Germinal center (tissue), 1 donor: ENCODE measurements at regions not wholly inside any gene's neighbourhood (a gene's known extent, or its start where the extent isn't known, plus 50 kb on each side); places are given as distances from the start of the nearest gene placed in this dataset.

Experiments used
- DNase-seq: peaks from one replicate; pipeline ENCODE4 v3.0.0; 2012; ENCODE audit warnings: mixed read lengths, low spot score

- DNase-seq, result no peak
These were observed 565.8 kb upstream of the DPPA4 start for GRCh38 chr3:109903100-109903499.

DNA sequence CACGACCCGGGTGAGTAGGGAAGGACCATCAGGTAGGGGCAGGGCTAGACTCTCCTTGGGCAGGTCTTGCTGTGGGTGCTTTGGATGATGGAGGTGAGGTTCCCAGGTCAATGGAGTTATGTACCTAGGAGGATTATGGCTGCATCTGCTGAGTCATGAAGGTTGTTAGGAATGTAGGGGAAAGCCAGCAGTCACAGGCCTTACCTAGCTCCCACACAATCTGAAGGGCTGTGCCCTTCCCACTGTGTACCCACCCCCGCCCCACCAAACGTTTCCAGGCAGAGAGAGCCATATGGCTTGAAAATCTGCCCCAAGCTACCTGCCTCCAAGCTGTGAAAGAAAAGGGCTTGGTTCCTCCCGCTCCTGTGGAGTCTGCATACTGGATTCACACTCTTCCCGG, 573.4 kb upstream of the DPPA4 start:
- no peak for DNase-seq

GRCh38 chr3:109918740-109919139, 581.4 kb upstream of the DPPA4 start:
- DNase-seq, result no peak

- DNase-seq, result no peak
These were observed 583.4 kb upstream of the DPPA4 start for GRCh38 chr3:109920749-109921148.

DNA sequence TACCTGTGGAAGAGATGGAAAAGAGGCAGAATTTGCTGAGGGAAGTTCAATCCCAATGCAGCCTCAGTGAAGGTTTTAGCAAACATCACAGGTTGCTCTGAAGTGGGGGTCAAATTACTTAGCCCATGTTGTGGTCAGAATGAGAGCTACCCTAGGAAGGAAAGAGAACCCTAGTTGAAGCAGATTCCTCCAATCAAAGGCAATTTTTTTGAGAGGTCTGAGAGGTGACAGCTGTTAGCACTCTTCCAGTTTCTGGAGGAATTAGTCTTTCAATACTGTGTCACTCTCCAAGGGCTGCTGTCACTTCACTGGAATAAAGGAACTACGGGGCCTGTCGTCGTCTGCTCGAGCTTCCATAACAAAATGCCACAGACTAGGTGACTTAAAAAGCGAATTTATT, 584.2 kb upstream of the DPPA4 start:
- no peak for DNase-seq

- no peak for DNase-seq
These were observed 585.5 kb upstream of the DPPA4 start for GRCh38 chr3:109922856-109923255.

DNA sequence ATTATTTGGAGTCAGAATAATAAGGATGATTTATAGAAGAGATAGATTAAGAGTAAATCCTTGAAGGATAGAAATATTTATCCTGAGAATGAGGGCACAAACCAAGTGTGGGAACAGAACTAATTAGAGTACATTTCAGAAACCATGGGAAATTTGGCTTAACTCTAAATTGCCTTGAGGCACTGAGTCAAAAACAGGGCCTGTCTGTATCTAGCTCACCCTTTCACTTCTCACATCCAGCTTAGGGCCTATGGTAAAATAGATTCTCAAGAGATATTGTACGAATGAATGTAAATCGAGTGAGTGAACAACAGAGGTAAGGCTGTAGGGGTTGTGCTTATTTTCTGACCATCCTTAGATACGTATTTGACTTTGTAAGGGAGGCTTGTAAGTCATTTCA, 586.1 kb upstream of the DPPA4 start:
- DNase-seq, result no peak

DNA sequence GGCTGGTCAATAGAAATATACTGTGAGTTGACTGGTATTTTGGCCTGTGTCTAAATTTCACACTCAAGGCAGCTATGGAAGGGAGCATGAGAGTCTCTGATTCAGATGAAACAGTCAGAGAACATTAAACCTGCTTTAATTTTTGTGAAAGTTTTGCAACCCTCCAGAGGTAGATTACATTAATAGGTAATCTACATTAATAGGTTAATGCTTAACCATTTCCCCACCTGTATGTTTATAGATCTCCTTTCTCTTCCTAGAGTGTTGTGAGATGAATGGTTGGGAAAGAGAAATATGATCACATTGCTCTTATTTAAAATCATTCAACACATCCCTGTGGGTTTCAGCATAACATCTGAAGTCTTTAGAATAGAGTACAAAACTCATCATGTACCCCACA, 586.9 kb upstream of the DPPA4 start:
- DNase-seq, result no peak

DNA sequence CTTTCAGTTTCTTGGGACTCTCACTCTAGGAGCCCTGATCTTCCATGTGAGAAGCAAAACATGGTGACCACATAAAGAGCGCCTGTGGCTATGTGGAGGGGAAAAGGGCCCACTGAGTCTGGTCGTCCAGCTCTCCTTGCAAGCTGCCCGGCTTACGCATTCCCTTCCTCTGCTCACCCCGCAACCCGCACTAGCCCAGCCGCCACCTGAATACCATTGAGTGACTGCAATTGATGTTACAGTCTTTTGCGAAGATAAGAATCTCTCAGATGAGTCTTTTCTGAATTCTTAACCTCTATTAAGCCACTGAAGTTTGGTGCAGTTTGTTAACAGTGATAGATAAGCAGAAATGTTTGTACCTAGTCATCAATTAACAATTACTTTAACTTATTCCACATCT, 589.0 kb upstream of the DPPA4 start:
- DNase-seq, result no peak

- no peak for DNase-seq
These were observed 589.8 kb upstream of the DPPA4 start for GRCh38 chr3:109927161-109927560.

DNA sequence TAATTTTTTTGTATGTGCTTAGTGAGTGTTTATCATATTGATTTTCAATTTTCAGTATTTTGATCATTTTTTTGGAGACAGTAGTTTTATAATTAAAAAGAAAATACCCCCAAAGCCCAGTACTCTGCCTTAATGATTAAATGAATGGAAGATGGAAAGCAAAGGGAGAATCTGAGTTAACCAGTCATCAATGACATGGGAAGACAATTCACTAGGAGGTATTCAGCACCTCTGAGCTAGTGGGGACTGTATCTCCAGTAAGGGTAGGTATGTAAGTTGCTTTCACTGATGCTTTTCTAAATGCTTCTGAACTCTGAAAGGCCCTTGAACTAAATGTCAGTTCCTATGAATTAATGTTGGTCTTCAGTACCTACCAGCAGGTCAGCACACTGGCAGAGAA, 590.4 kb upstream of the DPPA4 start:
- DNase-seq, result no peak

- no peak for DNase-seq
These were observed 593.2 kb upstream of the DPPA4 start for GRCh38 chr3:109930582-109930981.

DNA sequence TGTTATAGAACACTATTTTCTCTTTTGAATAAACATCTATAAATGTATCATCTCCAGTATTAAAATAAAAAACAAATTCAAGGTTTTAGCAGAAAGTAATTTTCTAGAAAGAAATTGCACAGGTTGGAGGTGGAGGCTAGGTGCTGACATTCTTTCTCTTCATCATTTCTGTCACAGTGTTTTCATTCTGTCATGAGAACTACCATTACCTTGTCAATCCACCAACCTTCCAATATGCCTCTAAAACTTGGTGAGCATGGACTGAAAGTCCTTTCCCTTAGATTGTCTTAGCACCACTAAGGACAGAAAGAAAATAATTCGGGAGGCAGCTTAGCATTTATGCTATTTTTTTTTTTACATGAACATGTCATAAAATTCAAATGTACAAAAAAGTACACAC, 596.2 kb upstream of the DPPA4 start:
- no peak for DNase-seq

DNA sequence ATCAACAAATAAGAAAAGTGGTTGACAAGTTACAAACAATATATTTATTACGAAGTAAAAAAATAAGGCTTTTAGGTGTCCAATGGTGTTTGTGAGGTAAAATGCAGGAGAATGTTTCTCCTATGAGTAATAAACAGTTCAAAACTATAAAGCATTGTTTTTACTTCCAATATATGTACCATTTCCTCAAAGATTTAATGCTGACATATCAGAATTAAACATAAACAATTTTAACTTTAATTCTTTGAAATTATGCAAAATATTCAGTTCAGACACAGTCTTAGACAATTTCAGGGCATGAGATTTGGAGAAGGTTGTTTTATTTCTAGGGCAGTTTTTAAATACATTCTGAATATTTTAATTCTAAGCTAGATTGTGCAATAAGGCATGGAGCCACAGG, 602.5 kb upstream of the DPPA4 start:
- DNase-seq, result no peak

DNA sequence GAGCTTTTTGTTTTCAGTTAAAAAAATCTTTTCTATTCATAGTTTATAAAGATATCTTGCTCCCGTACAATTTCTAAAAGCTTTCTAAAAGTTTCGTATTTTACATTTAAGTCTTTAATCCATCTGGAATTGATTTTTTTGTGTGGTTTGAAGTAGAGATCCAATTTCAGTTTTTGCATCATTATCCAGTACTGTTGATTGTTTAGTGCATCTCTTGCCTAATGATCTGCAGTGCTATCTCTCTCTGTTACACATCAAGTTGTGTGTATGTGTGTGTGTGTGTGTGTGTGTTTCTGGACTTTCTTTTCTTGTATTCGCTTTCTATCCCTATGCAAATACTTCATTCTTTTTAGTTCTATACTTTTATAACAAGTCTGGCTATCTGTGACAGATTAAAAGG, 605.8 kb upstream of the DPPA4 start:
- DNase-seq, result no peak

- DNase-seq, result no peak
These were observed 607.5 kb upstream of the DPPA4 start for GRCh38 chr3:109944836-109945235.

DNA sequence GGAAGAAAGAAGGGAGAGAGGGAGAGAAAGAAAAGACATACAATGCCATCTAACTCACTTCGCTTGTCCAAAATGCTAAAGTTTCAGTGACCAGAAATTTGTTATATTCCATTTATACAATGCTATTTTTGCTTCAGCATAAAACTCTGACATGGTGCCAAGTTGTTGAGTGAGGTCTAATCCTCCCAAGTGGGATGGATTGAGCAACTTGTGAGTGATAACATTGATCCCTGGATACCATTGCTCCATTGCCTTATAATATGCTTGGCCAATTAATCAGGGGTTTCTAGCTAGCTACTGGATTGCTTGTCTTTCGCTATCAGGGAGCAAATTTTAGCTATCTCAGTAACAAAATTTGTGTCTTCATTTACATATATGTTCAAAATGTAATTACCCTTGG, 615.6 kb upstream of the DPPA4 start:
- DNase-seq, result no peak

- no peak for DNase-seq
These were observed 626.5 kb upstream of the DPPA4 start for GRCh38 chr3:109963831-109964230.

- DNase-seq, result no peak
These were observed 636.4 kb upstream of the DPPA4 start for GRCh38 chr3:109973733-109974132.

GRCh38 chr3:109977897-109978296, 640.6 kb upstream of the DPPA4 start:
- DNase-seq, result no peak

DNA sequence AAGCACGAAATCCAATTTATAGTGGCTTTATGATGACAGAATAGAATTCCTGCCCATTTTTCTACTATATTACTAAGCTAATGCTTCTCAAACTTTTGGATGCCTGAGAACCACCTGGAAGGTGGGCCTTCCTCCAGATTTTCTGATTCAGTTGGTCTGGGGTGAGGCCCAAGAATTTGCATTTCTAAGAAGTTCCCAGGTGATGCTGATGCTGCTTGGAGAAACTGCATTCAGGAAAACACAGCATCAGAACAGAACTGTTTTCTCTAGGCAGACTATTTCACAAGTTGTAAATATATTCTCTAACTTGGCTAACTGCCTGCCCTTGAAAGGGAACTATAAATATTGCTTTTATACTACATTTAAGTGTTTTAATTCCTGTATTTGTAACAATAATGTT, 644.9 kb upstream of the DPPA4 start:
- DNase-seq, result no peak

DNA sequence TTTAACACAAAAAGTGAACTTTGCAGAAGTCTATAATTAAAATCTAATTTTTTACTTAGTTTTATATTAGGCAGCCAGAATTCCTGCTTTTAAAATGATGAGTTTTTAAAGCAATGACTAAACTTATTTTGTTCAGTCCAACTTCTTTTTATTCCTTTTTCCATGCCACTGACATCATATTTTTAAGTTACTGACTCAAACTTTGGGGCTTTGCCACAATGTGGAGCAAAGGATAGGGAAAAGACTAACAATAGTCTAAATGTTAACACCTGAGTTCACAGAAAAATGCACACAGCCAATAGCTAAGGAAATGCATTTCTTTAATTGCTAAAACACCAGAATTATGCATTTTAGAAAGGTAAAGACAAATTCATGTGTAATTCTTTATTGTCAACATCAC, 647.6 kb upstream of the DPPA4 start:
- DNase-seq, result no peak

- no peak for DNase-seq
These were observed 648.7 kb upstream of the DPPA4 start for GRCh38 chr3:109985943-109986555.

- DNase-seq, result no peak
These were observed 657.5 kb upstream of the DPPA4 start for GRCh38 chr3:109994853-109995252.

DNA sequence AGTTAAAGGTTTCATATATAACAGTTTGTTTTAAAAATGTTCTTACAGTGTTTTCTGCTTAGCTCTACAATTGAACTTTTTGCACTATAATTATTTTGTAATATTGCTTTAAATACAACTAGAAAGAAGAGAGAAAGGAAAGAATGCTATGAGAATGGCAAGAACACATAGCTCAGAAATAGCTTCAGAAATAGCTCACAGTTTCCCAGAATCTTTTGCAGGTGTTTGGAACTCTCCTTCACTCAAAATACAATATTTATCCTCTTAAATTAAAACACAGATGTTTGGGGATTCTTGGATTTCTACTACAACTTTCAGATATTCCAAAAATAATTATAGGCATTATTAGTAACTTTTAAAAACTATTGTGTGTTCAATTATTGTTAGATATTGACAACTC, 658.0 kb upstream of the DPPA4 start:
- DNase-seq, result no peak
